RWPE2 (cell line): ENCODE measurements at regions not wholly inside any gene's neighbourhood (a gene's known extent, or its start where the extent isn't known, plus 50 kb on each side); places are given as distances from the start of the nearest gene placed in this dataset.

Source experiments
- ATAC-seq: fragments of 200-7000 bp; cut with Tn5 transposase; 3 replicates; pipeline ENCODE4 v1.9.1; 2021; ENCODE audit warnings: low read depth
- DNase-seq: peaks from one replicate; pipeline ENCODE4 v3.0.0-alpha.2; 2020; ENCODE audit warnings: low spot score
- H3K27ac ChIP-seq: fragments of 450-650 bp; 2 replicates; pipeline ENCODE4 v1.5.1; 2017; ENCODE audit warnings: mild to moderate bottlenecking; ENCODE audit not compliant: poor library complexity, severe bottlenecking
- H3K27me3 ChIP-seq: fragments of 250-450 bp; sonication (Bioruptor Pico); 2 replicates; pipeline ENCODE4 v1.5.1; 2021; ENCODE audit warnings: mild to moderate bottlenecking, moderate library complexity; ENCODE audit not compliant: insufficient read depth, poor library complexity, severe bottlenecking
- H3K36me3 ChIP-seq: fragments of 250-450 bp; sonication (Bioruptor Pico); 2 replicates; pipeline ENCODE4 v1.5.1; 2020; ENCODE audit warnings: low read depth, mild to moderate bottlenecking, moderate library complexity
- H3K4me1 ChIP-seq: fragments of 250-450 bp; sonication (Bioruptor Pico); 2 replicates; pipeline ENCODE4 v1.5.1; 2021; ENCODE audit warnings: mild to moderate bottlenecking, moderate library complexity; ENCODE audit not compliant: insufficient read depth, poor library complexity, severe bottlenecking
- H3K4me3 ChIP-seq: fragments of 250-450 bp; sonication (Bioruptor Pico); 2 replicates; pipeline ENCODE4 v1.5.1; 2021; ENCODE audit warnings: mild to moderate bottlenecking, moderate library complexity; ENCODE audit not compliant: severe bottlenecking
- H3K9me3 ChIP-seq: fragments of 250-450 bp; sonication (Bioruptor Pico); 2 replicates; pipeline ENCODE4 v1.5.1; 2021; ENCODE audit warnings: mild to moderate bottlenecking, moderate library complexity; ENCODE audit not compliant: severe bottlenecking
- TF ChIP-seq, protein P1 (sequence below): fragments of 450-650 bp; IDR thresholded peaks from one replicate; pipeline ENCODE4 v1.5.1; 2017; ENCODE audit warnings: mild to moderate bottlenecking, moderate library complexity; ENCODE audit not compliant: poor library complexity, severe bottlenecking

DNA sequence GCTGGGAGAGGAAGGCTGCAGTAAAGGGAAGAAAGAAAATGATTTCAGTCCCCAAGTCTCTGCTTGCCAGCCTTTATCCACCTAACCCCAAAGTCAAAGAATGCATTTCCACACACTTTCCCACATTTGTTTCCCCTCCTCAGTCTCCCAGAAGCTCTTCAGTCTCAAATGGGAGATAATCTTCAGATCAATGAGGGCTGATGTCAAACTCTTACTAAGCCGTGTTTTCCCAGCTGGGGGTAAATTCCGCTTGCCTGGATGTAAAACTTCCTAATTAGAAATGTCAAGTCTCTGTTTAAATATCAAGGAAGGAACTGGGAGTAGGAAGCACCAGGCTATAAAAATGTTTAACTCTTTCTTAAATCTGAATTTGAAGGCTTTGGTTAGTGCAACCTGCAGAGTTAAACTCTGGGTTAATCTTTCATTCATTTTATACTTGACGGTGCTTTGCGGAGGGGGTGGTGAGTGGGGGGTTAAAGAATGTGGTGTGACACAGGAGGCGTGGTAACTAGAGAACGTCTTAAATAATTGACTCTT, 601.4 kb upstream of the ACTRT1 start:
- ATAC-seq (no peak), DNase-seq (no peak)
- Histone ChIP-seq H3K36me3 (no peaks in the 10 kb centered on the region), H3K4me1 (no peaks in the 10 kb centered on the region), H3K27me3 (no peaks in the 10 kb centered on the region), H3K27ac (no peak overlapping the region), H3K9me3 (no peaks in the 10 kb centered on the region), H3K4me3 (no peak overlapping the region)
- TF ChIP-seq, protein P1, sequence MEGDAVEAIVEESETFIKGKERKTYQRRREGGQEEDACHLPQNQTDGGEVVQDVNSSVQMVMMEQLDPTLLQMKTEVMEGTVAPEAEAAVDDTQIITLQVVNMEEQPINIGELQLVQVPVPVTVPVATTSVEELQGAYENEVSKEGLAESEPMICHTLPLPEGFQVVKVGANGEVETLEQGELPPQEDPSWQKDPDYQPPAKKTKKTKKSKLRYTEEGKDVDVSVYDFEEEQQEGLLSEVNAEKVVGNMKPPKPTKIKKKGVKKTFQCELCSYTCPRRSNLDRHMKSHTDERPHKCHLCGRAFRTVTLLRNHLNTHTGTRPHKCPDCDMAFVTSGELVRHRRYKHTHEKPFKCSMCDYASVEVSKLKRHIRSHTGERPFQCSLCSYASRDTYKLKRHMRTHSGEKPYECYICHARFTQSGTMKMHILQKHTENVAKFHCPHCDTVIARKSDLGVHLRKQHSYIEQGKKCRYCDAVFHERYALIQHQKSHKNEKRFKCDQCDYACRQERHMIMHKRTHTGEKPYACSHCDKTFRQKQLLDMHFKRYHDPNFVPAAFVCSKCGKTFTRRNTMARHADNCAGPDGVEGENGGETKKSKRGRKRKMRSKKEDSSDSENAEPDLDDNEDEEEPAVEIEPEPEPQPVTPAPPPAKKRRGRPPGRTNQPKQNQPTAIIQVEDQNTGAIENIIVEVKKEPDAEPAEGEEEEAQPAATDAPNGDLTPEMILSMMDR = no peak

DNA sequence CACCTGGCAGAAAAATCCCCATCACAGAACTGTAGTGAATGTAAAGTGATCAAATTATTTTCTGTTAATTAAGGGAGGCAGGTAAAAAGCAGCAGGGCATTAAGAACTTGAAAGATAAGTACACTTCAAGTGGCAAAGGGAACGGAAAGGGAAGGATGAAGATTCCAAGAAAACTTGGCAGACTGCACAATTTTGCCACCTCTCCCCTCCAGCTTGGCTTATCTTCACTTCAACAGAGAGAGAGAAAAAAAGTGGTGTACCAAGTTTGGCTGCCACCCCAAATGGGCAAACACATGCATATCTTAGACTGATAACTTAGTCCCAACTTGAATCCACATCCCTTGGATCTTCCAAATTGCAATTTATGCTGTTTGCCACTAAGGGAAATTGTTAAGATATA, 598.1 kb upstream of the ACTRT1 start:
- Histone ChIP-seq H3K27me3 (no peaks in the 10 kb centered on the region), H3K4me1 (no peaks in the 10 kb centered on the region), H3K9me3 (no peaks in the 10 kb centered on the region), H3K4me3 (no peak overlapping the region), H3K27ac (no peak overlapping the region), H3K36me3 (no peaks in the 10 kb centered on the region)
- TF ChIP-seq, protein P1 = no peak
- DNase-seq (no peak), ATAC-seq (no peak)

DNA sequence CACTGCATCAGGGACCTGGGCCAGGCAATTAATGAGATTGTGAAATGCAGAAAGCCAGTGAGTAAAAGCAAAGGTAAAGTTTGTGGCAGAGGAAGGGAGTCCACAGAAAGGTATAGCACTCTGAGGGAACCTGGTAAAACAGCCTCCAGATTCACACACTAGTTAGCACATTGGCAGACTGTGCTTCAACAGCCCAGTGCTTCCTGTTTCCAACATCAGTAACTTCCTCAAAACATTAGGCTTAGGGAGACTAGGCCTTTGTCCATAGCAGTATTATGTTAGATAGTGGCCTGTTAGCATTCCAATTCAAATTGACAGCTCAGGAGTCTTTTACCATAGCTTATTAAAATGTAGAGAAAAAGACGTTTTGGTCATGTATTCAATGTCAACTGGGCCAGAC, 582.6 kb upstream of the ACTRT1 start:
- no peak for ATAC-seq
- H3K4me1 ChIP-seq = no peaks in the 10 kb centered on the region
- H3K4me3 ChIP-seq = no peak overlapping the region
- H3K9me3 ChIP-seq = no peaks in the 10 kb centered on the region
- H3K36me3 ChIP-seq = no peaks in the 10 kb centered on the region
- no peak for DNase-seq
- H3K27me3 ChIP-seq = no peaks in the 10 kb centered on the region
- TF ChIP-seq, protein P1 = no peak
- no peak overlapping the region for H3K27ac ChIP-seq

DNA sequence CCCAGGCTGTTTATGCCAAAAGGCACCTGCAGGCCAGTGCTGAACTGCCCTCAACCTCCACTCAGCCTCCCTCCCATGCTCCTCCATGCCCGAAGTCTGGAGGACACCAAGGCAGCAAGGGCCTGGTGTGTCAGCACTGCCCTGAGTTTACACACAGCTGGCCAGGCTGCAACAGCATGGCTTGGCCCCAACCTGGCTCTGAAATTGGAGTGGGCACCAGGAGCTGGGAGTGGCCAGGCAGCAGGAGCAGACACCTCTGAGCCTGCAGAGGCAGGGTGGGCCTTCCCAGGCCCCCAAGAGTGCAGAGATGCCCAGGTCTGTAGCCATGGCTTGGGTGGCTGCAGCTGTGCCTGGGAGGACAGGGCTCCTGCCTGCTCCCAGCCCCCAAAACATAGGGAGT, 571.2 kb upstream of the ACTRT1 start:
- Histone ChIP-seq H3K36me3 (no peaks in the 10 kb centered on the region), H3K4me1 (no peaks in the 10 kb centered on the region), H3K9me3 (no peaks in the 10 kb centered on the region), H3K4me3 (no peak overlapping the region), H3K27me3 (no peaks in the 10 kb centered on the region), H3K27ac (no peak overlapping the region)
- TF ChIP-seq, protein P1 = no peak
- DNase-seq = no peak
- ATAC-seq = no peak

DNA sequence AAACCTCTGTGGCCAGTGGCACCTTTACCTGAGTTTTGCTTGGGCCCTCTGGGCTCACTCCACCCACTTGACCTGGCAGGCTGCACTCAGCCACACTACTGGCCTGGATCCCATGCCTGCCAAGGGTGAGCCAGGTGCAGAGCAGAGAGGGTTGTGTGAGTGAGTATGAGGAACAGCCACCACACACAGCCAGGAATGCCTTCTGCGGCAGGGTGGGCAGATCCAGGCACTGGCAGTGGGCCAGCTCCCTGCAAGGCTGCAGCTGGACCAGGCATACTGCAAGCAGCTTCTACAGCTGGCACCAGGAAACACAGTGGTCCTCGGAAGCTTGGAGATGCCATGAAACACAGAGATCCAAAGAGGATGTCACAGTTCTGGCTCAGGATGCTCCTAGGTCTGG, 570.1 kb upstream of the ACTRT1 start:
- H3K27me3 ChIP-seq = no peaks in the 10 kb centered on the region
- no peak for ATAC-seq

More for the DNA sequence above, 570.1 kb upstream of the ACTRT1 start:
- DNase-seq = no peak
- Histone ChIP-seq H3K27ac (no peak overlapping the region), H3K4me1 (no peaks in the 10 kb centered on the region), H3K4me3 (no peak overlapping the region), H3K36me3 (no peaks in the 10 kb centered on the region), H3K9me3 (no peaks in the 10 kb centered on the region)
- TF ChIP-seq, protein P1 = no peak
